Adrenal gland (tissue), 5 donors: ENCODE measurements at regions not wholly inside any gene's neighbourhood (a gene's known extent, or its start where the extent isn't known, plus 50 kb on each side); places are given as distances from the start of the nearest gene placed in this dataset.

Experiments
- POLR2A ChIP-seq, 2 donors: fragments of 450-650 bp; IDR thresholded peaks; one replicate each; pipeline ENCODE4 v1.6.1; 2017; ENCODE audit warnings: antibody characterized with exemption in 2 of 2, mild to moderate bottlenecking in 2 of 2, moderate library complexity in 1 of 2
- TF ChIP-seq, protein P1 (sequence below), 6 experiments: fragments of 450-650 bp in 4 of 6; fragments of 200-600 bp in 2 of 6; sonication (generic) in 1 of 6; IDR thresholded peaks; 1 replicate in 5 of 6; 2 replicates in 1 of 6; pipeline versions ENCODE4 v1.5.1 to v1.8.0; 2016 to 2021; ENCODE audit warnings: antibody characterized with exemption in 6 of 6, mild to moderate bottlenecking in 2 of 6, moderate library complexity in 1 of 6
- donor health status: DM: no; HTN: no; CAD: no.

DNA sequence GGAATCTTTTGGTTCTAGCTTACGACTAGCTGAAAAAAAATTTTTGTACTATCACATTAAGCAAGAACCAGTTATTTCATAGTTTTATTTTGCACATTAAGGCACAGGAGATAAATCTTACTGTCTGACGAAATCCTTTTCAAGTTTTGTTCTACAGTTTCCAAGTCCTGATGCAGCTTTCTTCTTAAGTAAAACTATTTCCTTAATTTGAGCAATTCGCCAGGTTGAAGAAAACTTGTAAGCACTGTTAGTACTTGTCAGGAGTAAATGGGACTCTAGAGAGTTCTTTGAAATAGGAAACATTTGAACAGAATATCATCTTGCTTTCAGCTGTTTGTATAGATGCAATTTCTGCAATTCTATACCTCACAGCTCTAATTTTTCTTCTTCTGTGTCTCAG lies 318.8 kb upstream of the ELAVL2 start:
- TF ChIP-seq, protein P1, sequence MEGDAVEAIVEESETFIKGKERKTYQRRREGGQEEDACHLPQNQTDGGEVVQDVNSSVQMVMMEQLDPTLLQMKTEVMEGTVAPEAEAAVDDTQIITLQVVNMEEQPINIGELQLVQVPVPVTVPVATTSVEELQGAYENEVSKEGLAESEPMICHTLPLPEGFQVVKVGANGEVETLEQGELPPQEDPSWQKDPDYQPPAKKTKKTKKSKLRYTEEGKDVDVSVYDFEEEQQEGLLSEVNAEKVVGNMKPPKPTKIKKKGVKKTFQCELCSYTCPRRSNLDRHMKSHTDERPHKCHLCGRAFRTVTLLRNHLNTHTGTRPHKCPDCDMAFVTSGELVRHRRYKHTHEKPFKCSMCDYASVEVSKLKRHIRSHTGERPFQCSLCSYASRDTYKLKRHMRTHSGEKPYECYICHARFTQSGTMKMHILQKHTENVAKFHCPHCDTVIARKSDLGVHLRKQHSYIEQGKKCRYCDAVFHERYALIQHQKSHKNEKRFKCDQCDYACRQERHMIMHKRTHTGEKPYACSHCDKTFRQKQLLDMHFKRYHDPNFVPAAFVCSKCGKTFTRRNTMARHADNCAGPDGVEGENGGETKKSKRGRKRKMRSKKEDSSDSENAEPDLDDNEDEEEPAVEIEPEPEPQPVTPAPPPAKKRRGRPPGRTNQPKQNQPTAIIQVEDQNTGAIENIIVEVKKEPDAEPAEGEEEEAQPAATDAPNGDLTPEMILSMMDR (IDR thresholded peaks at IDR 0.05), result no peak
- no peak for TF ChIP-seq POLR2A (IDR thresholded peaks at IDR 0.05)
